ENCODE measurements at regions not wholly inside any gene's neighbourhood (a gene's known extent, or its start where the extent isn't known, plus 50 kb on each side); places are given as distances from the start of the nearest gene placed in this dataset.

GRCh38 chr2:604854-605524 lies 72.2 kb downstream of the TMEM18 start:
- no peak for ATAC-seq
- Histone ChIP-seq H3K27me3 (ENCODE audit: insufficient read depth in 3 of 3, low read length in 2 of 3) (peaks cover 0 to 7% (median 0%) of the 10 kb centered on the region in 3 donors), H3K9me3 (no peaks in the 10 kb centered on the region), H3K4me1 (no peaks in the 10 kb centered on the region), H3K27ac (no peak overlapping the region), H3K36me3 (ENCODE audit: insufficient read depth in 1 of 2, low read depth in 1 of 2) (no peaks in the 10 kb centered on the region), H3K4me3 (no peak overlapping the region)
- no peak for TF ChIP-seq CTCF (IDR thresholded peaks at IDR 0.05)
- intact Hi-C loops (cut with DNase I) = no loop called here
- WGBS, 3 donors = 93 to 96% (median 94%) methylated on average over 2 of the region's 2 CpGs
- DNase-seq = no peak

GRCh38 chr2:604385-604784 lies 72.8 kb downstream of the TMEM18 start:
- intact Hi-C loops (cut with DNase I) = no loop called here
- 72 to 74% (median 74%) methylated on average over 9 of the region's 9 CpGs for WGBS, 3 donors
- no peaks in the 10 kb centered on the region for H3K36me3 ChIP-seq (ENCODE audit: insufficient read depth in 1 of 2, low read depth in 1 of 2)
- no peak for DNase-seq
- H3K4me1 ChIP-seq = no peaks in the 10 kb centered on the region
- ATAC-seq = no peak
- no peak overlapping the region for H3K27ac ChIP-seq
- TF ChIP-seq CTCF (IDR thresholded peaks at IDR 0.05) = no peak
- H3K4me3 ChIP-seq = no peak overlapping the region
- no peaks in the 10 kb centered on the region for H3K9me3 ChIP-seq
- H3K27me3 ChIP-seq (ENCODE audit: insufficient read depth in 3 of 3, low read length in 2 of 3) = peaks cover 0 to 7% (median 0%) of the 10 kb centered on the region in 3 donors

GRCh38 chr2:603869-604268 lies 73.3 kb downstream of the TMEM18 start:
- Histone ChIP-seq H3K9me3 (no peaks in the 10 kb centered on the region), H3K4me3 (no peak overlapping the region), H3K27ac (no peak overlapping the region), H3K4me1 (no peaks in the 10 kb centered on the region), H3K27me3 (ENCODE audit: insufficient read depth in 3 of 3, low read length in 2 of 3) (peaks cover 0 to 7% (median 0%) of the 10 kb centered on the region in 3 donors), H3K36me3 (ENCODE audit: insufficient read depth in 1 of 2, low read depth in 1 of 2) (no peaks in the 10 kb centered on the region)
- no peak for ATAC-seq
- no peak for DNase-seq
- TF ChIP-seq CTCF (IDR thresholded peaks at IDR 0.05) = no peak
- intact Hi-C loops (cut with DNase I) = no loop called here
- WGBS, 3 donors = 45 to 55% (median 50%) methylated on average over 8 of the region's 8 CpGs

GRCh38 chr2:603427-603826 lies 73.8 kb downstream of the TMEM18 start:
- intact Hi-C loops (cut with DNase I) = no loop called here
- no peaks in the 10 kb centered on the region for H3K36me3 ChIP-seq (ENCODE audit: insufficient read depth in 1 of 2, low read depth in 1 of 2)
- WGBS, 3 donors = 67 to 75% (median 71%) methylated on average over 5 of the region's 5 CpGs
- DNase-seq (no peak), ATAC-seq (no peak)
- TF ChIP-seq CTCF (IDR thresholded peaks at IDR 0.05) = no peak
- H3K4me1 ChIP-seq = no peaks in the 10 kb centered on the region
- no peaks in the 10 kb centered on the region for H3K9me3 ChIP-seq
- H3K27ac ChIP-seq = no peak overlapping the region
- no peak overlapping the region for H3K4me3 ChIP-seq
- peaks cover 0 to 7% (median 0%) of the 10 kb centered on the region in 3 donors for H3K27me3 ChIP-seq (ENCODE audit: insufficient read depth in 3 of 3, low read length in 2 of 3)
